PFSK-1 (cell line): ENCODE measurements at regions not wholly inside any gene's neighbourhood (a gene's known extent, or its start where the extent isn't known, plus 50 kb on each side); places are given as distances from the start of the nearest gene placed in this dataset.

Experiments used
- FOXP2 ChIP-seq: optimal IDR thresholded peaks from 2 replicates; pipeline ENCODE3; 2011; ENCODE audit warnings: borderline replicate concordance, control low read depth, inconsistent platforms; ENCODE audit not compliant: insufficient read depth; ENCODE audit errors: extremely low read length, extremely low read depth
- POLR2AphosphoS5 ChIP-seq: IDR thresholded peaks from 2 replicates; pipeline ENCODE4 v1.6.1; 2012; ENCODE audit warnings: low read depth, mild to moderate bottlenecking, control low read depth, low read length, moderate library complexity
- REST ChIP-seq, 2 experiments: IDR thresholded peaks; 2 replicates each; pipeline versions ENCODE4 v1.6.1 to v1.8.0; 2011 to 2012; ENCODE audit warnings: low read depth in 2 of 2, low read length in 2 of 2, control low read depth in 1 of 2, inconsistent platforms in 1 of 2, mild to moderate bottlenecking in 1 of 2, moderate library complexity in 1 of 2; ENCODE audit not compliant: insufficient read depth in 1 of 2
- SIN3A ChIP-seq: IDR thresholded peaks from 2 replicates; pipeline ENCODE4 v1.6.1; 2012; ENCODE audit warnings: mild to moderate bottlenecking, low read length, moderate library complexity, borderline replicate concordance; ENCODE audit not compliant: insufficient read depth
- TAF1 ChIP-seq: IDR thresholded peaks from 2 replicates; pipeline ENCODE4 v1.6.1; 2012; ENCODE audit warnings: low read length, control low read depth, borderline replicate concordance; ENCODE audit not compliant: insufficient read depth

GRCh38 chr1:81650776-81651175 lies 150.0 kb upstream of the ADGRL2 start:
- TF ChIP-seq POLR2AphosphoS5 (no peak), REST (IDR thresholded peaks at IDR 0.05; ENCODE audit: insufficient read depth in 1 of 2, low read depth in 2 of 2, low read length in 2 of 2) (no peak), TAF1 (no peak), SIN3A (no peak), FOXP2 (no peak)
